IPS DF 6.9 (cell line): ENCODE measurements at regions not wholly inside any gene's neighbourhood (a gene's known extent, or its start where the extent isn't known, plus 50 kb on each side); places are given as distances from the start of the nearest gene placed in this dataset.
"Not testable (repeated sequence)": the region's sequence is repeated elsewhere in the genome, so short reads cannot be mapped to it uniquely, and the experiment has no call there.

Experiments
- DNase-seq: peaks from one replicate; pipeline ENCODE4 v3.0.0-alpha.2; 2013; ENCODE audit warnings: low read depth, low spot score
- H3K27ac ChIP-seq: one replicate; pipeline ENCODE4 v1.5.1; 2013; ENCODE audit warnings: low read length, control low read depth
- H3K27me3 ChIP-seq: 2 replicates; pipeline ENCODE4 v1.6.1; 2013; ENCODE audit warnings: mild to moderate bottlenecking, low read length; ENCODE audit not compliant: control insufficient read depth, insufficient read depth
- H3K36me3 ChIP-seq: 2 replicates; pipeline ENCODE4 v1.6.1; 2013; ENCODE audit warnings: low read length; ENCODE audit not compliant: control insufficient read depth, insufficient read depth
- H3K4me1 ChIP-seq: 2 replicates; pipeline ENCODE4 v1.6.1; 2013; ENCODE audit warnings: low read length; ENCODE audit not compliant: control insufficient read depth, insufficient read depth
- H3K4me3 ChIP-seq: 2 replicates; pipeline ENCODE4 v1.5.1; 2013; ENCODE audit warnings: mild to moderate bottlenecking, low read length
- H3K9me3 ChIP-seq: 2 replicates; pipeline ENCODE4 v1.6.1; 2013; ENCODE audit warnings: low read length, inconsistent platforms; ENCODE audit not compliant: control insufficient read depth, insufficient read depth
- WGBS: extraction: QIAGEN DNeasy Blood & Tissue Kit; methylation state at CpG from one replicate; pipeline ENCODE4 v1.1.7; 2013; ENCODE audit warnings: mixed read lengths, missing lambda C conversion rate; ENCODE audit not compliant: insufficient read length, insufficient coverage; 5-methylcytosine and 5-hydroxymethylcytosine counted together

GRCh38 chr21:20151741-20152140, 846.5 kb upstream of the NCAM2 start:
- Histone ChIP-seq H3K36me3 (no peaks in the 10 kb centered on the region), H3K27me3 (no peaks in the 10 kb centered on the region), H3K27ac (no peak overlapping the region), H3K4me1 (no peaks in the 10 kb centered on the region), H3K4me3 (no peak overlapping the region), H3K9me3 (peaks cover 1% of the 10 kb centered on the region)
- DNase-seq = no peak
- no CpG with 5 or more reads among the region's 1 CpG for WGBS

- no CpG with 5 or more reads among the region's 4 CpGs for WGBS
- H3K27ac ChIP-seq = no peak overlapping the region
- no peaks in the 10 kb centered on the region for H3K27me3 ChIP-seq
- no peaks in the 10 kb centered on the region for H3K9me3 ChIP-seq
- H3K4me3 ChIP-seq = no peak overlapping the region
- DNase-seq = no peak
- H3K36me3 ChIP-seq = no peaks in the 10 kb centered on the region
- H3K4me1 ChIP-seq = no peaks in the 10 kb centered on the region
Observed at GRCh38 chr21:20163167-20163566, 835.0 kb upstream of the NCAM2 start.

- Histone ChIP-seq H3K27me3 (no peaks in the 10 kb centered on the region), H3K4me1 (no peaks in the 10 kb centered on the region), H3K4me3 (no peak overlapping the region), H3K27ac (no peak overlapping the region), H3K36me3 (no peaks in the 10 kb centered on the region), H3K9me3 (no peaks in the 10 kb centered on the region)
- no peak for DNase-seq
- WGBS = no CpG with 5 or more reads among the region's 1 CpG
Observed at GRCh38 chr21:20167059-20167458, 831.1 kb upstream of the NCAM2 start.

- H3K27me3 ChIP-seq = no peaks in the 10 kb centered on the region
- no peak overlapping the region for H3K4me3 ChIP-seq
- WGBS = no CpG with 5 or more reads among the region's 3 CpGs
- H3K9me3 ChIP-seq = no peaks in the 10 kb centered on the region
- H3K4me1 ChIP-seq = no peaks in the 10 kb centered on the region
- no peak for DNase-seq
- no peak overlapping the region for H3K27ac ChIP-seq
- no peaks in the 10 kb centered on the region for H3K36me3 ChIP-seq
Observed at GRCh38 chr21:20169812-20170576, 828.2 kb upstream of the NCAM2 start.

- Histone ChIP-seq H3K9me3 (no peaks in the 10 kb centered on the region), H3K36me3 (no peaks in the 10 kb centered on the region), H3K27me3 (no peaks in the 10 kb centered on the region), H3K27ac (no peak overlapping the region), H3K4me1 (no peaks in the 10 kb centered on the region), H3K4me3 (no peak overlapping the region)
- DNase-seq = no peak
- WGBS = no CpG with 5 or more reads among the region's 3 CpGs
Observed at GRCh38 chr21:20186186-20186585, 812.0 kb upstream of the NCAM2 start.

GRCh38 chr21:20187028-20187427, 811.2 kb upstream of the NCAM2 start:
- H3K27ac ChIP-seq = no peak overlapping the region
- DNase-seq = no peak
- H3K9me3 ChIP-seq = no peaks in the 10 kb centered on the region
- WGBS = no CpG with 5 or more reads among the region's 2 CpGs
- H3K4me1 ChIP-seq = no peaks in the 10 kb centered on the region
- H3K27me3 ChIP-seq = no peaks in the 10 kb centered on the region
- H3K4me3 ChIP-seq = no peak overlapping the region
- no peaks in the 10 kb centered on the region for H3K36me3 ChIP-seq

GRCh38 chr21:20201323-20201722, 796.9 kb upstream of the NCAM2 start:
- DNase-seq, H3K9me3 ChIP-seq, H3K27ac ChIP-seq, H3K4me1 ChIP-seq, H3K4me3 ChIP-seq, H3K27me3 ChIP-seq, H3K36me3 ChIP-seq: not testable (repeated sequence)
- no CpG with 5 or more reads among the region's 4 CpGs for WGBS

- no peaks in the 10 kb centered on the region for H3K9me3 ChIP-seq
- no peak overlapping the region for H3K4me3 ChIP-seq
- H3K4me1 ChIP-seq = no peaks in the 10 kb centered on the region
- no peaks in the 10 kb centered on the region for H3K27me3 ChIP-seq
- no peak for DNase-seq
- H3K36me3 ChIP-seq = no peaks in the 10 kb centered on the region
- WGBS = no CpG with 5 or more reads among the region's 3 CpGs
- no peak overlapping the region for H3K27ac ChIP-seq
Observed at GRCh38 chr21:20207335-20207734, 790.9 kb upstream of the NCAM2 start.

- H3K36me3 ChIP-seq = no peaks in the 10 kb centered on the region
- no peaks in the 10 kb centered on the region for H3K27me3 ChIP-seq
- H3K4me3 ChIP-seq = no peak overlapping the region
- WGBS = 100% methylated on average over 1 of the region's 6 CpGs
- H3K4me1 ChIP-seq = no peaks in the 10 kb centered on the region
- no peak for DNase-seq
- H3K27ac ChIP-seq = no peak overlapping the region
- no peaks in the 10 kb centered on the region for H3K9me3 ChIP-seq
Observed at GRCh38 chr21:20215959-20216358, 782.2 kb upstream of the NCAM2 start.

- H3K4me3 ChIP-seq = no peak overlapping the region
- no peak for DNase-seq
- no peak overlapping the region for H3K27ac ChIP-seq
- H3K27me3 ChIP-seq = no peaks in the 10 kb centered on the region
- H3K9me3 ChIP-seq = no peaks in the 10 kb centered on the region
- H3K4me1 ChIP-seq = no peaks in the 10 kb centered on the region
- H3K36me3 ChIP-seq = no peaks in the 10 kb centered on the region
Observed at GRCh38 chr21:20220586-20220985, 777.6 kb upstream of the NCAM2 start.

GRCh38 chr21:20221981-20222380, 776.2 kb upstream of the NCAM2 start:
- not testable (repeated sequence) for H3K9me3 ChIP-seq, DNase-seq, H3K27ac ChIP-seq, H3K27me3 ChIP-seq, H3K36me3 ChIP-seq, H3K4me1 ChIP-seq, H3K4me3 ChIP-seq
- no CpG with 5 or more reads among the region's 12 CpGs for WGBS
